Adipose tissue (tissue), 3 donors: ENCODE measurements at regions not wholly inside any gene's neighbourhood (a gene's known extent, or its start where the extent isn't known, plus 50 kb on each side); places are given as distances from the start of the nearest gene placed in this dataset.
"Not testable (repeated sequence)": the region's sequence is repeated elsewhere in the genome, so short reads cannot be mapped to it uniquely, and the experiment has no call there.

ENCODE experiments used
- H3K27ac ChIP-seq: one replicate; pipeline ENCODE4 v1.5.1; 2013; ENCODE audit warnings: low read depth, low read length
- WGBS, 3 donors: extraction: QIAGEN DNeasy Blood & Tissue Kit; methylation state at CpG; one replicate each; pipeline ENCODE4 v1.1.7; 2013; 5-methylcytosine and 5-hydroxymethylcytosine counted together
- donor health status: healthy with polysubstance abuse.
- donor health status: Bipolar disorder and iron deficiency.
- donor health status: healthy.

- H3K27ac ChIP-seq = no peak overlapping the region
- WGBS, 3 donors = 78 to 91% (median 84%) methylated on average over 1 of the region's 1 CpG
Observed at GRCh38 chr18:6563896-6564295, 149.2 kb upstream of the L3MBTL4 start.

GRCh38 chr18:6564950-6565814, 150.5 kb upstream of the L3MBTL4 start:
- WGBS, 3 donors = 85 to 88% (median 85%) methylated on average over 4 of the region's 4 CpGs
- H3K27ac ChIP-seq = no peak overlapping the region

GRCh38 chr18:6565815-6566081, 151.0 kb upstream of the L3MBTL4 start:
- 67 to 78% (median 70%) methylated on average over 2 of the region's 2 CpGs for WGBS, 3 donors
- H3K27ac ChIP-seq = no peak overlapping the region

GRCh38 chr18:6566338-6566911, 151.7 kb upstream of the L3MBTL4 start:
- H3K27ac ChIP-seq = no peak overlapping the region
- 55 to 61% (median 56%) methylated on average over 3 of the region's 3 CpGs for WGBS, 3 donors

- H3K27ac ChIP-seq = no peak overlapping the region
- WGBS, 3 donors = 50 to 71% (median 59%) methylated on average over 2 of the region's 2 CpGs
Observed at GRCh38 chr18:6569813-6570212, 155.1 kb upstream of the L3MBTL4 start.

- H3K27ac ChIP-seq = no peak overlapping the region
- WGBS, 3 donors = 73 to 89% (median 88%) methylated on average over 4 of the region's 4 CpGs
Observed at GRCh38 chr18:6570581-6571238, 156.0 kb upstream of the L3MBTL4 start.

- WGBS, 3 donors = 82 to 86% (median 85%) methylated on average over 3 of the region's 3 CpGs
- no peak overlapping the region for H3K27ac ChIP-seq
Observed at GRCh38 chr18:6571239-6571602, 156.5 kb upstream of the L3MBTL4 start.

GRCh38 chr18:6572192-6572591, 157.3 kb upstream of the ARHGAP28 start:
- WGBS, 3 donors = 93 to 96% (median 95%) methylated on average over 7 of the region's 7 CpGs

GRCh38 chr18:6574631-6575030, 154.9 kb upstream of the ARHGAP28 start:
- WGBS, 3 donors = 93 to 97% (median 95%) methylated on average over 1 of the region's 1 CpG
- H3K27ac ChIP-seq = no peak overlapping the region

More at GRCh38 chr18:6572192-6572591, 157.3 kb upstream of the ARHGAP28 start:
- not testable (repeated sequence) for H3K27ac ChIP-seq

- WGBS, 3 donors = 87 to 94% (median 92%) methylated on average over 10 of the region's 10 CpGs
- no peak overlapping the region for H3K27ac ChIP-seq
Observed at GRCh38 chr18:6575908-6576307, 153.6 kb upstream of the ARHGAP28 start.

- WGBS, 3 donors = 88 to 94% (median 92%) methylated on average over 5 of the region's 5 CpGs
- H3K27ac ChIP-seq = no peak overlapping the region
Observed at GRCh38 chr18:6576718-6577375, 152.7 kb upstream of the ARHGAP28 start.

- WGBS, 3 donors = 75 to 76% (median 75%) methylated on average over 2 of the region's 2 CpGs
- no peak overlapping the region for H3K27ac ChIP-seq
Observed at GRCh38 chr18:6578686-6579085, 150.8 kb upstream of the ARHGAP28 start.

GRCh38 chr18:6579486-6579885, 150.0 kb upstream of the ARHGAP28 start:
- H3K27ac ChIP-seq = no peak overlapping the region

GRCh38 chr18:6580401-6580800, 149.1 kb upstream of the ARHGAP28 start:
- WGBS, 3 donors = 79 to 92% (median 91%) methylated on average over 1 of the region's 1 CpG

More at GRCh38 chr18:6579486-6579885, 150.0 kb upstream of the ARHGAP28 start:
- WGBS, 3 donors = 60 to 64% (median 63%) methylated on average over 5 of the region's 5 CpGs

GRCh38 chr18:6589923-6590322, 139.6 kb upstream of the ARHGAP28 start:
- WGBS, 3 donors = 54 to 75% (median 70%) methylated on average over 1 of the region's 1 CpG
- no peak overlapping the region for H3K27ac ChIP-seq

More at GRCh38 chr18:6580401-6580800, 149.1 kb upstream of the ARHGAP28 start:
- no peak overlapping the region for H3K27ac ChIP-seq

- H3K27ac ChIP-seq = no peak overlapping the region
- WGBS, 3 donors = 65 to 80% (median 66%) methylated on average over 3 of the region's 3 CpGs
Observed at GRCh38 chr18:6590326-6590725, 139.2 kb upstream of the ARHGAP28 start.

GRCh38 chr18:6591491-6591890, 138.0 kb upstream of the ARHGAP28 start:
- H3K27ac ChIP-seq = no peak overlapping the region
- WGBS, 3 donors = 83 to 91% (median 89%) methylated on average over 4 of the region's 4 CpGs

- H3K27ac ChIP-seq = no peak overlapping the region
- 90 to 95% (median 93%) methylated on average over 2 of the region's 2 CpGs for WGBS, 3 donors
Observed at GRCh38 chr18:6592522-6592921, 137.0 kb upstream of the ARHGAP28 start.
